T-helper 1 cell (primary cell): ENCODE measurements at regions not wholly inside any gene's neighbourhood (a gene's known extent, or its start where the extent isn't known, plus 50 kb on each side); places are given as distances from the start of the nearest gene placed in this dataset.

Source experiments
- DNase-seq, 5 donors: peaks; one replicate each; pipeline ENCODE4 v3.0.0-alpha.2; 2012 to 2020

DNA sequence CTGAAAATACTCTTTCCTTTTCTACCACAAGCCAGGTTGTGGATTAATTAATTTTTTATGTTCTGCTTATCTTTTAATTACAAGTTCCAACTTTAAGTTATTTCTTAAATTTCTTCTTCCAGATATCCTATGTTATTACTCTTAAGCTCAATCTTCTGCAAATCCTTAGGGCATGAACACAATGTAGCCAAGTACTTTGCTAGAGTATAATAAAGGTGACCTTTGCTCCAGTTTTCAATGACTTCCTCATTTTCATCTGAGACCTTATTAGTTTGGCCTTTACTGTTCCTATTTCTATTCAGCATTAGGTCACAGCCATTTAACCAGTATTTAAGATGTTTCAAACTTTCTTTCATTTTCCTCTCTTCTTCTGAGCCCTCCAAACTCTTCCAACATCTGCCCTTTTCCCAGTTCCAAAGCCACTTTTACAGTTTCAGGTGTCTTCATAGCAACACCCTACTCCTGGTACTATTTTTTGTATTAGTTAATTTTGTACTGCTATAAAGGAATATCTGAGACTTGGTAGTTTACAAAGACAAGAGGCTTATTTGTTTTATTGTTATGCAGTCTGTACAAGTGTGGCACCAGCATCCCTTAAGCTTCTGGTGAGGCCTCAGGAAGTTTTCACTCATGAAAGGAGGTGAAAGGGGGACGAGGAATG, 886.2 kb upstream of the GHITM start:
- DNase-seq = no peak

DNA sequence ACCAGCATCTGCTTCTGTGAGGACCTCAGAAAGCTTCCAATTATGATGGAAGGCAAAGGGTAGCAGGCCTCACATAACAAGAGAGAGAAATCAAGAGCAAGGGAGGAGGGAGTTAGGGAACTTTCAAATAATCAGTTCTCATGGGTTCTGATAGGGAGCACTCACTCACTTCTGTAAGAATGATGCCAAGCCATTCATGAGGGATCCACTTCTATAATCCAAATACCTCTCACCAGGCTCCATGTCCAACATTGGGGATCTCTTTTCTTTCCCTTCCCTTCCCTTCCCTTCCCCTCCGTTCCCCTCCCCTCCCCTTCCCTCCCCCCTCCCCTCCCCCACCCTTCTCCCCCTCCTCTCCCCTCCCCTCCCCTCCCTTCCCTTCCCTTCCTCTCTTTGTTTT, 884.6 kb upstream of the GHITM start:
- DNase-seq = no peak

DNA sequence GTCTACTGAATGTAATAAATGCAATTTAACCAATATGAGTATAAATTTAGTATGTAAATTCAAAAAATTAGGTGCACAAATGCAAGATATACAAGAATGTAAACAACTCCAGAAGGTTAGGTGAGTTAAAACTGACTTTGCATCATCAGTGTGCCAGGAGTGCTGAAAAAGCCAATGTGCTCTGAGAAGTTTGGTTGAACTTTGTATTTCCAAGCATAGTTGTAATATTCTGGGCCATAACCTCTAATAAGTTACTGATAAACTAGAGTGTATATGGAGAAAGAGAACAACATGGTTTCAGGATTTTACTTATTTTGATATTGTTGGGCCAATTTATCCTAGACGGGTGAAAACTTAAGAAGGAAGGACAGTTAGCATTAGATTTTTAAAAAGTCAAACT, 876.9 kb upstream of the GHITM start:
- DNase-seq = no peak

DNA sequence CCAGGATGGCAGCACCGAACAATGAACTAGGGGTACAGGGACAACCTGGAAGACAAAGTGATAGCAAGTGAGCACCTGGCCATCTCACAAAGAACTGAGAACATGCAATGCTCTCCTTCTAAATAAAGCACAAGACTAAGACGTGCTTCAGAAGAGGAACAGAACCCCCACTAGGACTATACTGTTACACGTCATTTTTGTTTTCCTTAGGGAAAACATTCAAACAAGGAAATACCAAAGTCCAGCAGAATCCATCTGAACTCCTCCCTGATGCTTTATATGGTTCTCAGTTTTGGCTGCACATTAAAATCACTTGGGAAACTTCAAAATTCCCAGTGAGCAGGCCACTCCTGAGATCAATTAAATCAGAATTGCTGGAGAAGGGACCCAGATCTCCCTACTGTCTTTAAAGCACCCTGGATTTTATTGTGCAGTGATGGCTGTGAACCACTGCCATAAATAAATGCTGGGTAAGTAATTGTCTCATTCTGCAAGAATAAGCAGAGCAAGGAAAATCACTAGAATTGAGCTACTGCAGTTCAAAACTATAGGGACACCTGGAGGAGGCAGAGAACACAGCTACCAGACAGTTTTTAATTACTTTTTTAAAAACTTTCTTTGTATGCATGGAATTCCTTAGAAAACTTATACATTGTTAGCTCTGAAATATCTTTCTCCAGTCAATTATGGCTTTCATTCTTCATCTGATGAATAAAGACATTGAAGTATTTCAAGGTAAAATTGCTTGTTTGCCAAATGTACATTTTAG, 866.5 kb upstream of the GHITM start:
- no peak for DNase-seq

DNA sequence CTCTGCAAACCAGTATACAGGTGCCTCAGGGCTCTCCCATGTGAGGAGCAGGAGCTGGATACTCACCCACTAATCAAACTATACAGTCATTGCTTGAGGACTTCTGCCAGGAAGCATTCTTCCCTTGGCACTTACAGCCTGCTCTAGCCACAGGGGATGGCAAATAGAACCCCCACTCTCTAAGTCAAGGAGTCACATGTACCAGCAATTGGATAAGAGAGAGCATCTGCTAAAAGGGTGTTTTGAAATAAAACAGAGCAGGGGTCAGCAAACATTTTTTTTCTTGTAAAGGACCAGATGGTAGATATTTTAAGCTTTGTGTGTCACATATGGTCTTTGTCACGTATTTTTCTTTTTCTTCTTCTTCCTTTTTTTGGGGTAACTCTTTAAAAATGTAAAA, 865.2 kb upstream of the GHITM start:
- no peak for DNase-seq

DNA sequence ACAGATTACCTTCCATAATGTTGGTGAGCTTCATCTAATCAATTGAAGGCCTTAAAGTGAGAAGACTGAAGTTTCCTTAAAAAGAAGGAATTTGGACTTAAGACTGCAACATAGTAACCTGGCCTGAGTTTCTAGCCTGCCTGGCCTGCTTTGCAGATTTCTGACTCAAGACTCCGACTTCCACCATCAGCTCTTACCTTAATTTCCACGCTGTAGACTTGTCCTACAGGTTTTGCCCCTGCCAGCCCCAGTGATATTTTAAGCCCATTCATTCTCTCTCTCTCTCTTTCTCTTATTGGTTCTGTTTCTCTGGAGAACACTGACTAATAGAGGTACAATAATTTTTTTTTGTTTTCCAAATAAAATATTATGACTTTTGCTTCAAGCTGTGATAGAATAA, 862.3 kb upstream of the GHITM start:
- DNase-seq = no peak

DNA sequence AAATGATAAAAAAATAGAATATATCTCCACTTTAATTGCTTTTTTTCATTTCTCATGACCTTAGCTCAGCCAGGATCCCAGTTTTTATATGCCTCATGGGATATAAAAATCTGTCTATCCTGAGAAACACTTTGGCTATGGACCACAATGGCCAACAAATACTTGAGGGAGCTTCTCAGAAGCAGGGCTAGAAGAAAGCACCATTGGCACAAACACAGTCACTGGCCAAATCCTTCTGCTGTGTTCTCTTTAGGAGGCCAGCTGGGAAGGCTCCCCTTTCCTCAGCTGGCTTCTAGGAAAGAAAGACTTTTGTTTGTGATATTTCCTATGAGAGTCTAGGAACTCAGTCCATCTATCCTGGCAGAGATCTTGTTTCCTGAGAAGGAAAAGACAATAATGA, 856.2 kb upstream of the GHITM start:
- no peak for DNase-seq

DNA sequence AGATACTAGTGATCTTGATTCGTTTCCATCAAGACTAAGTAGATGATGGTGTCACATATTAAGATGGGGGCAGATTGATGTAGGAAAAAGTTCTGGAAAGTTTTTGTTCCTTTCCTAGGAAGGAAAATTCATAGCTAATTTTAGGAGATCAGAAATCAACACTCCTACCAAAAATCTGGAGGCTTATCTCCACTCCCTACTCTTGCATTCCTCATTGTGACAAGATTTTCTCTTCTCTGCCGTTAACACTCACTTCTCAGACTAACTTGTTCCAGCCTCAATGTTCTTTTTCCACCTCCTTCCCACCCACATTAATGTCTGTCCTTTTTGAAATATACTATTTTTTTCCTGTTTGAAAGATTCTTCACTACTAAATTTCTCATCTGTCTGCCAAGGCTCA, 851.9 kb upstream of the GHITM start:
- DNase-seq = no peak

DNA sequence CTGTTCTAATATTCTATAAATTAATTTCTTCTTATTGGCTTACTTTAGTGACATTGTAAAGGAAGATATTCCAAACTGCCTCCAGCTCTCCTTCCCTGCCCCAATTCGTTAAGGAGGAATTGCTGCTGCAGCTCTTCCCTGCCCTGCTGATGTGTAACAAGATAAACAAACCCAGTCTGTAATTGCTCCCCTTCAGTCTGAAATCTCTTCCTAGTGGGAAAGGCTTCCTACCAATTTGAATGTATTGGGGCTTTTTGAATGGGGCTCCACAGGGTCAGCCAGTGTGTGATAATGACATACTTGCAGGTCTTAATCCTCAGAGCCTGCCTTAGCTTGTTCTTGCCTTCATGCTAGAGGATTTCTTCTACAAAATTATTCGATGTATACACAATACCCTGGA, 849.9 kb upstream of the GHITM start:
- DNase-seq = no peak

DNA sequence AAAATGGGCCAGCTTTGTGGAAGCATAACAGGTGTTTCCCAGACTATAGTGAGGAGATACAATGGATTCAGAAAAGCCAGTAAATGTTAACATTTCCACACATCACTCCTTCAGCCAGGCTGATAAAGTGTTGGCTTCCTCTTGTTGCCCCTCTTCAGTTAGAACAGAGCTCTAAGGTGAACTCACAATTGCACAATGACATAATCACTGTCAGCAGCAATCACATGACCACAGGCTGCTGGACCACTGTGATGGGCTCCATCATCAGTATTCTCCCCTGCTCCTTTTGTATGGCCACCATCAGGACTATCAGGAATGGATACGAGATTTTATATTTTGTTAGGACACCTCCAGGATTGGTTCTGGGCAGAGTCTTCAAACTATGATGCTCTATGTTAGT, 849.4 kb upstream of the GHITM start:
- DNase-seq = no peak

DNA sequence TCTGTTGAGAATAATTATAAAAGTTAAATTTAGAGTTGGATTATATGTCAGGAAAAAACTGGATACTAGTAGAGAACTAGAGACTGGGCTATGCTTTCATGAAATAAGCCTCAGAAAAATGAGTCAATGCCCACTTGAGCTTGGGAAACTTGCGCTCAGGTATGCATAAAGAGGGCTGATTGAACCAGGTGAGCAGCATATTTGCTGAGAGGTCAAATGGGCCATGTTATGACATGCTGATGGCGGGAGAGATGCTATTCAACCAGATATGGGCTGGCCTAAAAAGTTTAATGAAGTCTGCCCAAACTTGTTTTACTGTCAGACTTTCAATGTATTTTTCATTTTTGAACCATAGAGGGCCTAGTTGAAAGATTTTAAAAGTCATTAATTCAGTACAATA, 837.6 kb upstream of the GHITM start:
- no peak for DNase-seq

DNA sequence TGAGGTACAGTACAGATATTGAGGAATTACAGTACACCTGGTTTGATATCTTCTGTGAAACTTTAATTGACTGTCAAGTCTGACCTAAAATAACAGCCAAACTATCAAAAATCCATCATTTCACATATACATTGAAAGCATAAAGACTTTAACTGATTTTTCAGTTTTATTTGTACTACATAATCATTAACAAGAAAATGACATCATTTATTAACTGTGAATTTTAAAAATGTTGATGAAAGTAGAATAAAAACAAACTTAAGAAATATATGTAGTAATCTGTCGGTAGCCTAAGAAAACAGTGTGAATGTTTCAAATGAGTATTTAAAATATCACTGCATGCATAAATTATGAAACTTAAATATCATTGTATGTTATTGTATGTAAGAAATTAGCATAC, 836.7 kb upstream of the GHITM start:
- DNase-seq = no peak

DNA sequence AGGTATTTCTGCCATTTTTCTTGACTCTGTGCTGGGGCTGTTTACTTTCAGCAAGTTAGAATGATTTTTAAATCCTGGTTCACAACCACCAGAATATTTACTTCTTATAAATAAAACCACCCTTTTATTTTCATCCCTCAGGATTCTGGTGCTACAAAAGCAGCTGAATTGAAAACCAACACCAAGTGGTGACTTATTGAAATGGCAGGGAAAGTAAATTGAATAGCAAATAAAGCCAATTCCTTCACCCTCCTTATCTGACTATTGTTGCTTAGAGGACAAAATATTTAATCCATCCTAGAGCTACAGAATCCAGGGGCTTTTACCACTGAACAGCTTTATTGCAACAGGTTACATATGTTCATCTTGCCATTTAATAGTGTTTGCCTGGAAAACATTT, 828.6 kb upstream of the GHITM start:
- DNase-seq = no peak

DNA sequence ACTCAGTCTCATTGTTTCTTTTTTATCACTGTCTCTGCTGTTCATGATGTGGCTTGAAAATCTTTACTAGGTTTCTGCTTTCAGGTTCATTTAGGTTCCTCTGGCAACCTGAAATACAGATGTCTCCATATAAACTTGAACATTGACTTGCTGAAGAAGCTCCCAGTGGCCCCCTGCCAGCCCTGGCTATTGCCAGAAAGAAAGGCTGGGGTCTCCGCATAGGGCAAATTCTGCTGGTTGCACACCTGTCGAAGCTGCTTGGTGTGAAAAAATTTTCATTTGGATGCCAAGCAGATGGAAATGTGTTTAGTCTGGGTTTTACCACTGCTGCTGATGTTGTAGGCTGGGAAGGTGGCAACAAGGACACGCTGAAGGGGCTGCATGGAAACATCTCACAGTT, 826.7 kb upstream of the GHITM start:
- DNase-seq = no peak

DNA sequence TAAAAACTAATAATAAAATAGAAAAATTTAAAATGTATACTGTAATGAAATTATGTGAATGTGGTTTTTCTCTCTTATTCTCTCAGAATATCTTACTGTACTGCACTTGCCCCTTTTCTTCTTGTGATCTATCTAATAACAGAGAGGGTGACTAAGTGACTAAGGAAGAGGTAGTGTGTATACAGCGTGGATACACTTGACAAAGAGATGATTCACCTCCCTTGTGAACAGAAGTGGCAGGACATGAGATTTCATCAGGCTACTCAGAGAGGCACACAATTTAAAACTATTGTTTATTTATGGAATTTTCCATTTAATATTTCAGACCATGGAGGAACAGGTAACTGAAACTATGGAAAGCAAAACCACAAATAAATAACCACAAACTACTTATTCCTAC, 806.6 kb upstream of the GHITM start:
- no peak for DNase-seq

DNA sequence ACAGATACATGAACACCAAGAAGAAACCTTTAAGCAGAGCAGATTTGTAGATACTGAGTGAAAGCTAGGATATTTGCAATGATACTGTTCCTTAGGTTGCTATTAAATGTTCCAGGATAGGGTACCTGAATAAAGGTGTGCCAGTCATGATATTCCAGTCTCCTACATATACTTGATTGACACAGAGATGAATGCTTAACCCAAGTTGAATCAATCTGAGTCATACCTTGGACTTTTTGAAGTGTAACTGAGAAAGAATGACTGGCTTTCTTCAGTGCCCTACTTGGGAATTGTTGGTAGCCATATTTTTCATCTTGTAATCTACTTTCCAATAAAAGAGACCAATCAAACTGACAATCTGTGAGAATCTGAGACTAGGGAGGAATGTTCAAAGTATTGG, 805.7 kb upstream of the GHITM start:
- DNase-seq = no peak

DNA sequence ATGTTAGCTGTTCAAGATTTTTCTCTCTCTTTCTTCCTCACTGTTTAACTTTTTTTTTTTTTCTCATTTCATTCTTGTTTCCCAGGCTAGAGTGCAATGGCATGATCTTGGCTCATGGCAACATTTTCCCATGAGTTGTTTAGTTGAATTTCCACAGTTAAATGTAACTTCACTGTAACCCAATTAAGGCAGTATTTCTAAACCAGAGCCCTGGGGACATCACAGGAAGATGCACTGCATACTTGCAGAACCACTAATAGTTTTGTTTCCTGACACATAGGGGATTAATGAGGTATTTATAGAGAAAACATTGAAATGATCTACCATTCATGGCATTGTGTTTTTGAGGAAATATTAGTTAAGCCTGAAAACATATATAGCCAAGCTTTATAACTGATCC, 795.6 kb upstream of the GHITM start:
- no peak for DNase-seq

DNA sequence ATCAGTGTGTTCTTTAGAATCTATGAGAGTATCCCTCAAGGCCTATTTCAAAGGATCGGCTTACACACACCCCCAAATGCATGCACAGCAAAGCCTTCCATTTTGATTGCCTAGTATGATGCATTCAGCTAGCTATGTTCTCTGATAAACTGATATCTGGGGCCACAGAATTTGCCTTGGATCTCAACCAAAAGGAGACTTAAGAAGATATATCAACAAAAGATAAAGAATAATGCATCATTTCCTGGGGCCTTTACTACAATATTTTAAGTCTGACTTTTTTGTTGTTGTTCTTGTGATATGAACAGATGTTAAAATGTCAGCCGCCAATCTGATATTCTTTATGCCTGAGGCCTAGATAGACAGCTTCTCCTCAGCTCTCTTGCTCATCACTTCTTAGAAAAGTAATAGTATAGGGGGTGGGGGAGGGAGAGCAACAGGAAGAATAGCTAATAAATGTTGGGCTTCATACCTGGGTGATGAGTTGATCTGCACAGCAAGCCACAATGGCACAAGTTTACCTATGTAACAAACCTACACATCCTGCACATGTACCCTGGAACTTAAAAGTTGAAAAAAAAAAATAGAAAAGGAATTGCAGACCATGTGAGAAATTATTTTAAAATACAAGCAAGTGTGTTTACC, 792.9 kb upstream of the GHITM start:
- no peak for DNase-seq

DNA sequence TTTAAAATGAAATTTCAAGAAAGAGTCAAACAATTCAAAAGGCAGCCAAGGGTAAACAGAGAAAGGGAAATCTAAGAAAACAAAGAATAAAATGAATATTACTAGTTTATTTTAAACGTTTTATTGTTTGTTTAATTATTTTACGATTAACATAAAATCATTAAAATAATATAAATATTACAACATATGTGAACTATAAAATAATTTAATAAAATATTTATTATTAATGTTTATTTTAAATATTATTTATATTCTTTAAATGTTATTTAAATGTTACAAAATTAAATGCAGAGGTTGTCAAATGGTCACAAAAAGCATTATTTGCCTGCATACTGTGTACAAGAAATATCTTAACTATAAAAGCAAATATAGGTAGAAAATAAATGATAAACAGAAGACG, 786.7 kb upstream of the GHITM start:
- no peak for DNase-seq

DNA sequence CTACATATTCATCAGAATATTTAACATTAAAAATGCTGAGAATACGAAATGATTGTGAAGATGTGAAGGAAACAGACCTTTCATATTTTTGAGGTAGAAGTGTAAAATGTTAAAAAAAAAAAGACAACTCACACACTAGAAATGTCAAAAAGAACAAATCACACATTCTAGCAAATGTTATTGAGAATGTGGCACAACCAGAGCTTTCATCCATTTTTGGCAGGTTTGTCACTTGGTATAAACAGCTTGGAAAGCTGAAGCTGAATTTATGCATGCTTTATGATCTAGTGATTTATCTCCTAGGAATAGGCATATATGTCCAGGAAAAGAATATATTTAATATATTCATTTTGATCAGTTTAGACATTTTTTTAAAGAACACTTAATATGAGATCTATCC, 784.9 kb upstream of the GHITM start:
- no peak for DNase-seq

DNA sequence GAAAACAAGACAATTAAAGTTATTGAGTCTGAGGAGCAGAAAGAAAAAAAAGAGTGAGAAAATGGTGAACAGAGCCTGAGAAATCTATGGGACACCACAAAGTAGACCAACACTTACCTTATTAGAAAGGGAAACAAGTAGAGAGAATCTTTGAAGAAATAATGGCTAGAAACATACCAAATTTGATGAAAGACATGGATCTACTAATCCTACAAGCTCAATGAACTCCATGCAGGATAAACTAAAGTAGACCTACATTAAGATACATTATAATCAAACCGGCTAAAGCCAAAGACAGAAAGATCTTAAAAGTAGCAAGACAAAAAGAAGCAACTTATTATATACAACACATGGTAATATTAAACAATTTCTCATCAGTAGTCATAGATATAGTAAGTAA, 782.3 kb upstream of the GHITM start:
- DNase-seq = no peak

DNA sequence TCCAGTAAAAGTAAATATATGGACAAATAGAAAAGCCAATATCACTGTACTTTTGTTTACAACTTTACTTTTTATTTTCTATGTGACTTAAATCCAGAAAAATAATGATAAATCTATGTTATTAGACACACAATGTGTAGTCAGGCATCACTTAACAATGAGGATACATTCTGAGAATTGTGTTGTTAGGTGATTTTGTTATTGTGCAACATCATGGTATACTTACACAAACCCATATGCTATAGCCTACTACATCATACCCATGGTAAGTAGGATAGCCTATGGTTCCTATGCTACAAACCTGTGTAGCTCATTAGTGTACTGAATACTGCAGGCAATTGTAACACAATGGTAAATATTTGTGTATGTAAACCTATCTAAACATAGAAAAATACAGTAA, 781.7 kb upstream of the GHITM start:
- no peak for DNase-seq

DNA sequence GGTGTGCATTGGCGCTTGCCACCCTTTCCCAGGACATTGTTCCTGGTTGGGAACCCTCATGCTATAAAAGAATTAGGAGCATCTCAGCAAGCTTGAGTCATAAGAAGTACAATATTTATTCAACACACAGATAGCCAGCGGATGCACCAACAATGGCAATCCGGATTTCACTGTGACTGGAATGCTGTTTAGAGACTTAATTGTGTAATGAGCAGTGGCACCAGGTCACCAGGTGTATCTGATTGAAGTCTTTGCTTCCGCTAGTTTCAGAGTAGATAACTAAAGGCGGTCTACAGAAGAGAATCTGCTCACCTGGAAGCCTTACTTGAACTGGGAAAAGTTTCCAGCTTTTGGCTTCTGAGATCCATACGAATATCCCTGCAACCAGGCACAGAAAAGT, 772.3 kb upstream of the GHITM start:
- DNase-seq = no peak

DNA sequence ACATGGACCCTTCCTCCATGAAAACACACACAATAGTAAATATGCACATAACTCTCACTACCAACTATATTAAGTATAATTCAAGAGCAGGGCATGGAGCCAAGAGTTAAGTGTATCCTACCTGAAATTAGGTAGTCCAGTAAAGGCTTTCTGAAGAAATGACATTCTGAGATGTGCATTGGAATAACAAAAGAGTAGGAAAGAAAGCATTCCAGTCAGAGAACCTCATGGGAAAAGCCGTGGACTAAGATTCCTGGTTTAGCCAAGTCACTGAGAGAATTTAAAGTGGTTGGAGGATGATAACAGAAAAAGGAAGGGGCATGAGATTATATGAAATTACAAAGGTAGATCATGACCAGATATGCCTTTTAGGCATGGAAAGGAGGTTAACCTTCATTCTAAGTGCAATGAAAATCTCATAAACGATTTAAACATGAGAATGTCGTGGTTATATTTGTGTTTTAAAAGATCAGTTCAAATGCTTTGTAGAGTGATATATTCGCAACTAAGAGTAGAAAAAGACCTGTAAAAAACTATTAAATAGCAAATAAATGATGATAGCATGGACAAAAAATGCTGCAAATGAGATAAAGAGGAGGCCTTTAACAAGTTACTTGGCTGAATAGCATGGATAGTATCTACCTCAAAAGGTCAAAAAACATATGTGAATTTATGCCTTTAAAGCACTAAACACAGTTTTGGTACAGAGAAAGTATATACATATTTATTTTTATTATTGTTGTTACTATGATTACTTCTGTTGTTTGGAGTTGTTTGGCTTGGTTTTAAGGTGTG, 767.4 kb upstream of the GHITM start:
- DNase-seq = no peak
